ENCODE measurements at regions not wholly inside any gene's neighbourhood (a gene's known extent, or its start where the extent isn't known, plus 50 kb on each side); places are given as distances from the start of the nearest gene placed in this dataset.
A peak's percentile ranks its signal among the peaks of the same experiment; 100 is the strongest.

DNA sequence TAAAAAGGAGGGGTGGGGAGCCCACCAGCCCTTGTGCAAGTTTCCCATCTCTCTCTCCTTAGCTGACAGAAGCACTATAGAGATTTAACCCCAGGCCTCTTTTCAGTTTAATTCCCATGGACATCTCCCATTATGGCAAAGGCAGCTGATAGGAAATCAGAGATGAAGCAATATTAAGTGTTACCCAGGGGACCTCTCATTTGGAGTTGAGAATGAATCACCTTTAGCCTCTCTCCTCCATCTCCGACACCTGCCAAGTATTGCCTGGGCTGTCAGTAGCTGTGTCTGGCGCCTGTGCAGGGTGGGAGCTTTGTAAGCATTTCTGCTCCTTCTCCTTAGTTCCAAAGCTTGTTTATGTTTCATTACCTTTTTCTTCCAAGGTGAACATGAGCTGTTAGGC, 109.0 kb downstream of the AQP4 start:
- no peaks in the 10 kb centered on the region for H3K9me3 ChIP-seq
- TF ChIP-seq, protein P1, sequence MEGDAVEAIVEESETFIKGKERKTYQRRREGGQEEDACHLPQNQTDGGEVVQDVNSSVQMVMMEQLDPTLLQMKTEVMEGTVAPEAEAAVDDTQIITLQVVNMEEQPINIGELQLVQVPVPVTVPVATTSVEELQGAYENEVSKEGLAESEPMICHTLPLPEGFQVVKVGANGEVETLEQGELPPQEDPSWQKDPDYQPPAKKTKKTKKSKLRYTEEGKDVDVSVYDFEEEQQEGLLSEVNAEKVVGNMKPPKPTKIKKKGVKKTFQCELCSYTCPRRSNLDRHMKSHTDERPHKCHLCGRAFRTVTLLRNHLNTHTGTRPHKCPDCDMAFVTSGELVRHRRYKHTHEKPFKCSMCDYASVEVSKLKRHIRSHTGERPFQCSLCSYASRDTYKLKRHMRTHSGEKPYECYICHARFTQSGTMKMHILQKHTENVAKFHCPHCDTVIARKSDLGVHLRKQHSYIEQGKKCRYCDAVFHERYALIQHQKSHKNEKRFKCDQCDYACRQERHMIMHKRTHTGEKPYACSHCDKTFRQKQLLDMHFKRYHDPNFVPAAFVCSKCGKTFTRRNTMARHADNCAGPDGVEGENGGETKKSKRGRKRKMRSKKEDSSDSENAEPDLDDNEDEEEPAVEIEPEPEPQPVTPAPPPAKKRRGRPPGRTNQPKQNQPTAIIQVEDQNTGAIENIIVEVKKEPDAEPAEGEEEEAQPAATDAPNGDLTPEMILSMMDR (IDR thresholded peaks at IDR 0.05), result no peak
- TF ChIP-seq POLR2A (IDR thresholded peaks at IDR 0.05), result no peak
- ATAC-seq (no peak), DNase-seq (no peak)
- H3K4me3 ChIP-seq, result no peak overlapping the region
- WGBS, 4 donors, result 87 to 94% (median 93%) methylated on average over 2 of the region's 2 CpGs
- H3K27ac ChIP-seq, result no peak overlapping the region
- no peaks in the 10 kb centered on the region for H3K36me3 ChIP-seq
- no peaks in the 10 kb centered on the region for H3K27me3 ChIP-seq
- intact Hi-C loops (cut with DNase I), result no loop called here
- peaks cover 0 to 3% (median 0%) of the 10 kb centered on the region in 12 donors for H3K4me1 ChIP-seq

DNA sequence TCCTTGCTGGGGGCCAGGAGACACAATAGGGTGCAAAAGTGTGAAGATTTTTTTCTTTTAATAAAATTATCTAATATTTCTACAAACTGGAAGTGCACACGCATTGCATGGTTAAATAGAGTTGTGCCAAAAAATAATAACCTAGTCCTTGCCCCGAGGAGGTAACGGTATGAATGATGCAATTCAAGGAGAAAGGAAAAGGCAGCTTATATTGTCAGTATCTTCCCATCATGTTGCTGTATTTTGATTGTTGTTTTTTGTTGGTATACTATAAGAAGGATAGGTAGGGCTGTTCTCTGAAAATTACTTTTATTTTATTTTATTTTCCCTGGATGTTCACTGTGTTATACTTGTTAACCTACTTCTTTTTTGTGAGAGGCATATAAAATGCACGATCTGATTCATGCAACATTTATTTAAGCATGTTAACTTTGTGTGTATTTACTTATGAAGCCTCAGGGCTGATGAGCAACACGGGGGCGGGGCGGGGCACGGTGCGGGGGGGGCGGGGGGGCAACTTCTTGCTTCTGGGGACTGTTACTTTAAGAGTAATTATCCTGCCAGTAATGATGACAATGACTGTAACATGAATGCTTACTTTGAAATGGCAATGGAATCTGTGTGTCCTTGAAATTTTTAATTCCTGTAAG, 118.6 kb downstream of the AQP4 start:
- Histone ChIP-seq H3K27ac (no peak overlapping the region), H3K4me3 (peak overlapping the region in 1 of 12 donors; percentile 19), H3K9me3 (no peaks in the 10 kb centered on the region), H3K27me3 (no peaks in the 10 kb centered on the region), H3K36me3 (no peaks in the 10 kb centered on the region), H3K4me1 (peaks cover 0 to 12% (median 0%) of the 10 kb centered on the region in 12 donors)
- no peak for ATAC-seq
- 47 to 63% (median 48%) methylated on average over 10 of the region's 10 CpGs for WGBS, 4 donors
- TF ChIP-seq, protein P1 (IDR thresholded peaks at IDR 0.05), result no peak
- no peak for TF ChIP-seq POLR2A (IDR thresholded peaks at IDR 0.05)
- DNase-seq, result no peak
- intact Hi-C loops (cut with DNase I), result loop anchor here in 2 of 10 donors (10.0 kb wide), 1 partner anchor 92 kb away; no protein-coding TSS in a partner anchor

DNA sequence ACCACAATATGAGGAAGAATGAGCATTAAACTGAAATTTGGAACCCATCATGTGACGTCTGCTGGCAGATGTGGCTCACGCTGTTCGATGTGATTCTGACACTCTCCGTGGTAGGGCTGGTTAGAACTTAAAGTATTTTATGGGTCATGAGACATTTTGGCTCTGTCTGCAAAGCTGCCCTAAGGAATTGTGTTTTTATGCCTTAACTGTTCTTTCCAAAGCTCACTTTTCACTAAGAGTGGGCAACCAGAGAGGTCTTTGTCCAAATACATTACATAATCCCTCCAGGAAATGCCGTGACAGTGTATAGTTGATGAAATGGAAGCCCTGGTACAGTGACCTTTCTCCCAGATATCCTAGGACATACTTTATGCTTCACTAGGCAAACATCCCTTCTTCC, 119.1 kb downstream of the AQP4 start:
- 37 to 64% (median 50%) methylated on average over 5 of the region's 5 CpGs for WGBS, 4 donors
- Histone ChIP-seq H3K4me3 (peak overlapping the region in 1 of 12 donors; percentile 19), H3K27ac (peak overlapping the region in 1 of 12 donors; percentile 13), H3K4me1 (peaks cover 0 to 12% (median 0%) of the 10 kb centered on the region in 12 donors), H3K9me3 (no peaks in the 10 kb centered on the region), H3K36me3 (no peaks in the 10 kb centered on the region), H3K27me3 (no peaks in the 10 kb centered on the region)
- DNase-seq (no peak), ATAC-seq (peak in 1 of 4 donors; percentile 68)
- TF ChIP-seq, protein P1 (IDR thresholded peaks at IDR 0.05), result no peak
- intact Hi-C loops (cut with DNase I), result loop anchor here in 2 of 10 donors (10.0 kb wide), 1 partner anchor 92 kb away; no protein-coding TSS in a partner anchor

DNA sequence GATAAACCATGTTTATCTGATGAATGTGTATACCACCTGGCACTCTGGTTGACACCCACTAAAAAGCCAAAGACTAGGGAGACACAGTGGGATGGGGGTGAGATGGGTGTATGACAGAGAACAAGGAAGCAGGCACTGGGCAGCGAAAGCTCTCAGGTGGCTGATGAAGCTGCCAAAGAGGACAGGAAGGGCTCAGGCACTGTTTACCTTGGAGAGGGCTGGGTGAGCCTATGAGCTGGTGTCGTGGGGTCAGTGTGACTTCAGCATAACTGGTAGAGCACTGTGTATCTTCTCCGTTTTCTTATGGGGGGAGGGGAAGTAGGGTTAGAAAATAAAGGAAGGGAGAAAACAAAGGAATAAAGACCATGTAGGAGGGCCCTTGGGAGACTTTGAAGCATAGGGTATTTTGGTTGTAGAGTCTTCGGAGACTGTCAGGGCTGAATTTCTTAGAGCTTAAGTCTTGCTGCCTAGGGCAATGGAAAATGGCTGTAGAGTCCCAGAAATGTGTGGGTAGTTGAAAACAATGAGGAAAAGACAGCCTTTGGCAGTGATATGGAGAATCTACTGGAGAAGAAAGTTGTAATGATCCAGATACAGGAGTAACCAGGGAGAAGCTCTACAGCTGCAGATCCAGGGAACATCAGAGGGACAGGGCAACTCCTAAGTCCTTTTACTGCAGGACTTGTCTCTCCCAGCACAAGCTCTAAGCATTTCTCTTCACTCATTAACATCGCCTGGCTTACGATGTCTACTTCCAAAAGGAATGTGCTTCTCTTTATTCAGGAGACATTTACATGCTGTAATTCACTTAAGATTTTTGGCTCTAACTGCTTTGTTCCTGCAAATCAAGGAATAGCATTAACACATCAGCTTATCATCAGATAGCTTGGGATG, 120.0 kb downstream of the AQP4 start:
- intact Hi-C loops (cut with DNase I), result loop anchor here in 2 of 10 donors (10.0 kb wide), 1 partner anchor 91 kb away; no protein-coding TSS in a partner anchor
- H3K27me3 ChIP-seq, result no peaks in the 10 kb centered on the region
- no peak overlapping the region for H3K27ac ChIP-seq
- 64 to 75% (median 68%) methylated on average over 6 of the region's 6 CpGs for WGBS, 4 donors
- no peaks in the 10 kb centered on the region for H3K36me3 ChIP-seq
- no peaks in the 10 kb centered on the region for H3K9me3 ChIP-seq
- peaks cover 0 to 12% (median 0%) of the 10 kb centered on the region in 12 donors for H3K4me1 ChIP-seq
- ATAC-seq (no peak), DNase-seq (no peak)
- no peak overlapping the region for H3K4me3 ChIP-seq
- TF ChIP-seq, protein P1 (IDR thresholded peaks at IDR 0.05), result no peak
- no peak for TF ChIP-seq POLR2A (IDR thresholded peaks at IDR 0.05)

Measured in heart left ventricle (tissue), 16 donors.